ENCODE measurements at regions not wholly inside any gene's neighbourhood (a gene's known extent, or its start where the extent isn't known, plus 50 kb on each side); places are given as distances from the start of the nearest gene placed in this dataset.

GRCh38 chr9:89787595-89787994, 182.8 kb downstream of the GADD45G start:
- ChIA-PET CTCF (no interaction called here), POLR2A (no interaction called here)
- H3K27ac Mint-ChIP-seq (ENCODE audit: unreplicated experiment), result no peak overlapping the region
- H3K27me3 Mint-ChIP-seq (ENCODE audit: insufficient read depth, unreplicated experiment), result no peaks in the 10 kb centered on the region
- Histone ChIP-seq H3K9me3 (no peaks in the 10 kb centered on the region), H3K4me1 (no peaks in the 10 kb centered on the region), H3K36me3 (ENCODE audit: control insufficient read depth, insufficient read depth, low read length) (no peaks in the 10 kb centered on the region), H3K27me3 (replicated peaks; ENCODE audit: control insufficient read depth, insufficient read depth, low read length) (no peaks in the 10 kb centered on the region), H3K4me3 (ENCODE audit: low read depth, low read length) (no peak overlapping the region)
- intact Hi-C loops (cut with micrococcal nuclease; ENCODE audit: unreplicated experiment), result no loop called here
- DNase-seq, result no peak
- no TSS peak for BruUV-seq (replicated peaks)
- no peaks in the 10 kb centered on the region for H3K36me3 Mint-ChIP-seq (ENCODE audit: insufficient read depth, unreplicated experiment)
- H3K4me3 Mint-ChIP-seq (ENCODE audit: unreplicated experiment), result no peak overlapping the region
- no peaks in the 10 kb centered on the region for H3K9me3 Mint-ChIP-seq (ENCODE audit: unreplicated experiment)
- TF ChIP-seq, protein P1, sequence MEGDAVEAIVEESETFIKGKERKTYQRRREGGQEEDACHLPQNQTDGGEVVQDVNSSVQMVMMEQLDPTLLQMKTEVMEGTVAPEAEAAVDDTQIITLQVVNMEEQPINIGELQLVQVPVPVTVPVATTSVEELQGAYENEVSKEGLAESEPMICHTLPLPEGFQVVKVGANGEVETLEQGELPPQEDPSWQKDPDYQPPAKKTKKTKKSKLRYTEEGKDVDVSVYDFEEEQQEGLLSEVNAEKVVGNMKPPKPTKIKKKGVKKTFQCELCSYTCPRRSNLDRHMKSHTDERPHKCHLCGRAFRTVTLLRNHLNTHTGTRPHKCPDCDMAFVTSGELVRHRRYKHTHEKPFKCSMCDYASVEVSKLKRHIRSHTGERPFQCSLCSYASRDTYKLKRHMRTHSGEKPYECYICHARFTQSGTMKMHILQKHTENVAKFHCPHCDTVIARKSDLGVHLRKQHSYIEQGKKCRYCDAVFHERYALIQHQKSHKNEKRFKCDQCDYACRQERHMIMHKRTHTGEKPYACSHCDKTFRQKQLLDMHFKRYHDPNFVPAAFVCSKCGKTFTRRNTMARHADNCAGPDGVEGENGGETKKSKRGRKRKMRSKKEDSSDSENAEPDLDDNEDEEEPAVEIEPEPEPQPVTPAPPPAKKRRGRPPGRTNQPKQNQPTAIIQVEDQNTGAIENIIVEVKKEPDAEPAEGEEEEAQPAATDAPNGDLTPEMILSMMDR (IDR thresholded peaks at IDR 0.05; ENCODE audit: insufficient read depth in 1 of 2, low read depth in 1 of 2, low read length in 1 of 2, severe bottlenecking in 1 of 2, unreplicated experiment in 1 of 2), result no peak
- no peaks in the 10 kb centered on the region for H3K4me1 Mint-ChIP-seq (ENCODE audit: low read depth, unreplicated experiment)

DNA sequence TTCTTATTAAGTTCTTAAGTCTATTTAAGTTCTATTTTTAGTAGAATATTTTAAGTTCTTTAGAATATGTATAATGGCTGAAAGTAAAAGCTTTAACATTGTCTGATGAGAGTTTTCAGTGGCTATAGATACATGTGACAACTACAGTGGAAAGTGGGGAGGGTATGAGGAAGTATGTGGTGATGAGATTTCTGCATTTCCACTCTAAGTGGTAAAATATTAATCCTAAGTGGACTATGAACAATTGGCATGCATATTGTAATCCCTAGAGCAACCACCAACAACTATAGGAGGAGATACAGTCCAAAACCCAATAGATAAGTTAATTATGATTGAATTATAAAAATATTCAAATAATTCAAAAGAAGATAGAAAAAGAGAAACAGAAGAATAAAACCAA, 183.6 kb downstream of the GADD45G start:
- H3K4me1 ChIP-seq, result no peaks in the 10 kb centered on the region
- intact Hi-C loops (cut with micrococcal nuclease; ENCODE audit: unreplicated experiment), result no loop called here
- TF ChIP-seq, protein P1 (IDR thresholded peaks at IDR 0.05; ENCODE audit: insufficient read depth in 1 of 2, low read depth in 1 of 2, low read length in 1 of 2, severe bottlenecking in 1 of 2, unreplicated experiment in 1 of 2), result no peak
- H3K27ac Mint-ChIP-seq (ENCODE audit: unreplicated experiment), result no peak overlapping the region
- H3K4me3 Mint-ChIP-seq (ENCODE audit: unreplicated experiment), result no peak overlapping the region
- H3K9me3 Mint-ChIP-seq (ENCODE audit: unreplicated experiment), result no peaks in the 10 kb centered on the region
- CTCF ChIA-PET, result no interaction called here
- no peak overlapping the region for H3K4me3 ChIP-seq (ENCODE audit: low read depth, low read length)
- H3K36me3 ChIP-seq (ENCODE audit: control insufficient read depth, insufficient read depth, low read length), result no peaks in the 10 kb centered on the region
- no peaks in the 10 kb centered on the region for H3K27me3 ChIP-seq (replicated peaks; ENCODE audit: control insufficient read depth, insufficient read depth, low read length)
- no peaks in the 10 kb centered on the region for H3K36me3 Mint-ChIP-seq (ENCODE audit: insufficient read depth, unreplicated experiment)
- no peak for DNase-seq
- no peaks in the 10 kb centered on the region for H3K27me3 Mint-ChIP-seq (ENCODE audit: insufficient read depth, unreplicated experiment)
- POLR2A ChIA-PET, result no interaction called here
- H3K9me3 ChIP-seq, result no peaks in the 10 kb centered on the region
- no TSS peak for BruUV-seq (replicated peaks)
- H3K4me1 Mint-ChIP-seq (ENCODE audit: low read depth, unreplicated experiment), result no peaks in the 10 kb centered on the region

GRCh38 chr9:89789922-89790510, 185.2 kb downstream of the GADD45G start:
- H3K4me3 ChIP-seq (ENCODE audit: low read depth, low read length), result no peak overlapping the region
- Mint-ChIP-seq H3K4me1 (ENCODE audit: low read depth, unreplicated experiment) (no peaks in the 10 kb centered on the region), H3K36me3 (ENCODE audit: insufficient read depth, unreplicated experiment) (no peaks in the 10 kb centered on the region), H3K4me3 (ENCODE audit: unreplicated experiment) (no peak overlapping the region), H3K27ac (ENCODE audit: unreplicated experiment) (no peak overlapping the region), H3K9me3 (ENCODE audit: unreplicated experiment) (no peaks in the 10 kb centered on the region), H3K27me3 (ENCODE audit: insufficient read depth, unreplicated experiment) (no peaks in the 10 kb centered on the region)
- no TSS peak for BruUV-seq (replicated peaks)
- POLR2A ChIA-PET, result no interaction called here
- DNase-seq, result no peak
- CTCF ChIA-PET, result no interaction called here
- TF ChIP-seq, protein P1 (IDR thresholded peaks at IDR 0.05; ENCODE audit: insufficient read depth in 1 of 2, low read depth in 1 of 2, low read length in 1 of 2, severe bottlenecking in 1 of 2, unreplicated experiment in 1 of 2), result no peak
- H3K9me3 ChIP-seq, result no peaks in the 10 kb centered on the region
- intact Hi-C loops (cut with micrococcal nuclease; ENCODE audit: unreplicated experiment), result no loop called here
- no peaks in the 10 kb centered on the region for H3K4me1 ChIP-seq
- H3K36me3 ChIP-seq (ENCODE audit: control insufficient read depth, insufficient read depth, low read length), result no peaks in the 10 kb centered on the region
- no peaks in the 10 kb centered on the region for H3K27me3 ChIP-seq (replicated peaks; ENCODE audit: control insufficient read depth, insufficient read depth, low read length)

Data from Caco-2 (cell line).